H9 (cell line): ENCODE measurements at regions not wholly inside any gene's neighbourhood (a gene's known extent, or its start where the extent isn't known, plus 50 kb on each side); places are given as distances from the start of the nearest gene placed in this dataset.

Experiments used
- DNase-seq: peaks from one replicate; pipeline ENCODE4 v3.0.0-alpha.2; 2017
- H2AFZ ChIP-seq: one replicate; pipeline ENCODE4 v1.6.1; 2013; ENCODE audit warnings: mild to moderate bottlenecking, low read length, control low read depth, moderate library complexity
- H2AK5ac ChIP-seq: 2 replicates; pipeline ENCODE4 v1.6.1; 2013; ENCODE audit warnings: low read length, control low read depth, mixed read lengths; ENCODE audit not compliant: insufficient read length
- H2BK120ac ChIP-seq: one replicate; pipeline ENCODE4 v1.6.1; 2013; ENCODE audit warnings: low read depth, mild to moderate bottlenecking, low read length, control low read depth, inconsistent platforms; ENCODE audit not compliant: poor library complexity, severe bottlenecking
- H2BK12ac ChIP-seq: 2 replicates; pipeline ENCODE4 v1.6.1; 2013; ENCODE audit warnings: low read length, control low read depth, mixed read lengths, low read depth; ENCODE audit not compliant: insufficient read length
- H2BK15ac ChIP-seq: 2 replicates; pipeline ENCODE4 v1.6.1; 2013; ENCODE audit warnings: low read depth, low read length, control low read depth
- H2BK20ac ChIP-seq: one replicate; pipeline ENCODE4 v1.6.1; 2013; ENCODE audit warnings: low read depth, mild to moderate bottlenecking, low read length, control low read depth, inconsistent platforms; ENCODE audit not compliant: poor library complexity, severe bottlenecking
- H2BK5ac ChIP-seq: 2 replicates; pipeline ENCODE4 v1.6.1; 2013; ENCODE audit warnings: low read length, control low read depth, mixed read lengths; ENCODE audit not compliant: insufficient read length
- H3K14ac ChIP-seq: 2 replicates; pipeline ENCODE4 v1.6.1; 2013; ENCODE audit warnings: low read length, control low read depth; ENCODE audit not compliant: insufficient read depth
- H3K18ac ChIP-seq: 2 replicates; pipeline ENCODE4 v1.6.1; 2013; ENCODE audit warnings: low read depth, mild to moderate bottlenecking, mixed read lengths, low read length, control low read depth; ENCODE audit not compliant: insufficient read length
- H3K23ac ChIP-seq: 2 replicates; pipeline ENCODE4 v1.6.1; 2013; ENCODE audit warnings: low read length, control low read depth, mixed read lengths, low read depth; ENCODE audit not compliant: insufficient read length
- H3K23me2 ChIP-seq: 2 replicates; pipeline ENCODE4 v1.6.1; 2013; ENCODE audit warnings: low read depth, mild to moderate bottlenecking, mixed read lengths, low read length, control low read depth; ENCODE audit not compliant: insufficient read length, poor library complexity, severe bottlenecking
- H3K27ac ChIP-seq: 2 replicates; pipeline ENCODE4 v1.5.1; 2013; ENCODE audit warnings: low read length, control low read depth, mixed read lengths, low read depth; ENCODE audit not compliant: insufficient read length
- H3K27me3 ChIP-seq: 2 replicates; pipeline ENCODE4 v1.6.1; 2013; ENCODE audit warnings: low read length, control low read depth, inconsistent platforms; ENCODE audit not compliant: insufficient read depth
- H3K4ac ChIP-seq: 2 replicates; pipeline ENCODE4 v1.6.1; 2013; ENCODE audit warnings: low read depth, mild to moderate bottlenecking, control low read depth, inconsistent platforms, low read length, moderate library complexity
- H3K4me1 ChIP-seq: 2 replicates; pipeline ENCODE4 v1.6.1; 2013; ENCODE audit warnings: low read length, control low read depth, inconsistent platforms; ENCODE audit not compliant: insufficient read depth
- H3K4me2 ChIP-seq: 2 replicates; pipeline ENCODE4 v1.6.1; 2013; ENCODE audit warnings: low read length, control low read depth, mixed read lengths; ENCODE audit not compliant: insufficient read length, insufficient read depth
- H3K56ac ChIP-seq: 2 replicates; pipeline ENCODE4 v1.6.1; 2013; ENCODE audit warnings: low read depth, mild to moderate bottlenecking, mixed read lengths, low read length, control low read depth; ENCODE audit not compliant: insufficient read length
- H3K79me1 ChIP-seq: 2 replicates; pipeline ENCODE4 v1.6.1; 2013; ENCODE audit warnings: low read depth, mild to moderate bottlenecking, moderate library complexity, low read length, control low read depth, inconsistent platforms; ENCODE audit not compliant: insufficient read depth, poor library complexity, severe bottlenecking
- H3K79me2 ChIP-seq: 2 replicates; pipeline ENCODE4 v1.6.1; 2013; ENCODE audit warnings: low read length, control low read depth, inconsistent platforms; ENCODE audit not compliant: insufficient read depth
- H3K9ac ChIP-seq: 2 replicates; pipeline ENCODE4 v1.6.1; 2013; ENCODE audit warnings: low read length, control low read depth, mixed read lengths; ENCODE audit not compliant: insufficient read length; ENCODE audit errors: extremely low read depth
- H3K9me3 ChIP-seq: one replicate; pipeline ENCODE4 v1.6.1; 2013; ENCODE audit warnings: low read depth, low read length, inconsistent platforms; ENCODE audit not compliant: control insufficient read depth
- H3T11ph ChIP-seq: one replicate; pipeline ENCODE4 v1.6.1; 2013; ENCODE audit warnings: mild to moderate bottlenecking, low read length, control low read depth, inconsistent platforms
- H4K20me1 ChIP-seq: one replicate; pipeline ENCODE4 v1.6.1; 2013; ENCODE audit not compliant: control insufficient read depth, insufficient read length, insufficient read depth
- H4K5ac ChIP-seq: 2 replicates; pipeline ENCODE4 v1.6.1; 2013; ENCODE audit warnings: low read depth, mild to moderate bottlenecking, mixed read lengths, low read length, control low read depth; ENCODE audit not compliant: insufficient read length
- H4K8ac ChIP-seq: replicated peaks from 2 replicates; pipeline ENCODE4 v1.6.1; 2013; ENCODE audit warnings: low read length, control low read depth, mixed read lengths, low read depth; ENCODE audit not compliant: insufficient read length
- H4K91ac ChIP-seq: 2 replicates; pipeline ENCODE4 v1.6.1; 2013; ENCODE audit warnings: low read depth, mild to moderate bottlenecking, moderate library complexity, mixed read lengths, low read length, control low read depth; ENCODE audit not compliant: insufficient read length
- H3K27ac Mint-ChIP-seq, 3 experiments: 2 replicates in 2 of 3; 3 replicates in 1 of 3; pipeline ENCODE4 v1.8.0; 2020 to 2021; ENCODE audit warnings: mixed read lengths in 3 of 3, mild to moderate bottlenecking in 1 of 3, moderate library complexity in 1 of 3
- H3K27me3 Mint-ChIP-seq: 2 replicates; pipeline ENCODE4 v1.8.0; 2021; ENCODE audit warnings: low read depth, mild to moderate bottlenecking, moderate library complexity, mixed read lengths
- H3K36me3 Mint-ChIP-seq, 3 experiments: 2 replicates in 2 of 3; 3 replicates in 1 of 3; pipeline ENCODE4 v1.8.0; 2020 to 2021; ENCODE audit warnings: low read depth in 3 of 3, mixed read lengths in 3 of 3; ENCODE audit not compliant: insufficient read depth in 1 of 3
- H3K4me1 Mint-ChIP-seq, 2 experiments: 2 replicates each; pipeline ENCODE4 v1.8.0; 2020; ENCODE audit warnings: mixed read lengths in 2 of 2
- H3K4me3 Mint-ChIP-seq, 2 experiments: 2 replicates in 1 of 2; 3 replicates in 1 of 2; pipeline ENCODE4 v1.8.0; 2020 to 2021; ENCODE audit warnings: mild to moderate bottlenecking in 2 of 2, mixed read lengths in 2 of 2, moderate library complexity in 1 of 2
- H3K9me3 Mint-ChIP-seq, 2 experiments: 2 replicates in 1 of 2; 3 replicates in 1 of 2; pipeline ENCODE4 v1.8.0; 2020; ENCODE audit warnings: mild to moderate bottlenecking in 2 of 2, mixed read lengths in 2 of 2, moderate library complexity in 1 of 2
- CTCF ChIP-seq: fragments of 200-600 bp; sonication (generic); conservative IDR thresholded peaks from 3 replicates; pipeline ENCODE4 v1.8.0; 2021; ENCODE audit warnings: antibody characterized with exemption, mild to moderate bottlenecking
- WGBS: extraction: QIAGEN DNeasy Blood & Tissue Kit; methylation state at CpG from one replicate; pipeline ENCODE4 v1.1.7; 2013; ENCODE audit warnings: missing lambda C conversion rate, low lambda C conversion rate, mixed read lengths; ENCODE audit not compliant: insufficient read length; ENCODE audit errors: extremely low coverage; 5-methylcytosine and 5-hydroxymethylcytosine counted together

DNA sequence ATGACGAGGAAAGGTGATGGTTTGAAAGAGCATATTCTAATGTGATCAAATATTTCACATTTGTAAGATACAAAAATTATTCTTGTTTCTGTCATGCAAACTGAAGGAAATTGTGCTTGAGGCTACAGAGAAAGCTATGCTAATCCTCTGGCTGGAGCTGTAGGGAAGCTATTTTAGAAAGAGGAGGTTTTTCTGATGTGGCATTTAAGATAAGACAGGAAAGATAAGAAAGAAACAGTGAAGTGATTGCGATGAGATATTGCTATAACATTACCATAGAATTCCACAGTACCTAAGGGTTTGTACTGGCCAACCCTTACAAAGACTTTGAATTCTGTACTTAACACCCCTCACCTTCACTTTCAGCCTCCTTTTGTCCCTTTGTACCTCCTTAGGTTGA is 205.2 kb upstream of the LMCD1 start:
- no peak for TF ChIP-seq CTCF

More for the DNA sequence above, 205.2 kb upstream of the LMCD1 start:
- Histone ChIP-seq H2BK12ac (no peak overlapping the region), H2AFZ (no peak overlapping the region), H3K27ac (no peak overlapping the region), H3K9ac (no peak overlapping the region), H3K4me2 (no peak overlapping the region), H3K23ac (no peak overlapping the region), H2AK5ac (no peak overlapping the region), H3T11ph (no peak overlapping the region), H3K27me3 (no peaks in the 10 kb centered on the region), H4K5ac (no peak overlapping the region), H2BK5ac (no peak overlapping the region), H3K4ac (no peak overlapping the region), H3K4me1 (no peaks in the 10 kb centered on the region), H4K20me1 (no peaks in the 10 kb centered on the region), H2BK15ac (no peak overlapping the region), H3K79me1 (no peaks in the 10 kb centered on the region), H2BK120ac (no peak overlapping the region), H4K91ac (no peak overlapping the region), H2BK20ac (no peak overlapping the region), H3K9me3 (no peaks in the 10 kb centered on the region), H3K56ac (no peak overlapping the region), H3K79me2 (no peaks in the 10 kb centered on the region), H3K18ac (no peak overlapping the region), H4K8ac (no peak overlapping the region), H3K23me2 (no peaks in the 10 kb centered on the region), H3K14ac (no peak overlapping the region)
- Mint-ChIP-seq H3K27ac (no peak overlapping the region), H3K9me3 (no peaks in the 10 kb centered on the region), H3K27me3 (no peaks in the 10 kb centered on the region; the same call in 1 of the 2 replicates), H3K4me1 (peaks cover 10 to 13% of the 10 kb centered on the region in 2 experiments), H3K4me3 (no peak overlapping the region), H3K36me3 (no peaks in the 10 kb centered on the region)
- no CpG with 5 or more reads among the region's 2 CpGs for WGBS
- DNase-seq: no peak
